H1 (cell line): ENCODE measurements at regions not wholly inside any gene's neighbourhood (a gene's known extent, or its start where the extent isn't known, plus 50 kb on each side); places are given as distances from the start of the nearest gene placed in this dataset.

Experiments
- BRCA1 ChIP-seq: IDR thresholded peaks from 2 replicates; pipeline ENCODE4 v1.6.1; 2012; ENCODE audit warnings: low read depth, low read length, improper control_type of control experiment
- CBX5 ChIP-seq: fragments of 300-800, 300-1000 bp; sonication (generic); IDR thresholded peaks from 2 replicates; pipeline ENCODE4 v1.7.1; 2016; ENCODE audit warnings: antibody characterized with exemption, low read length, low read depth
- CEBPB ChIP-seq: IDR thresholded peaks from 2 replicates; pipeline ENCODE4 v1.6.1; 2012; ENCODE audit warnings: low read depth, low read length
- CTCF ChIP-seq, 3 experiments: IDR thresholded peaks; 1 replicate in 2 of 3; 2 replicates in 1 of 3; pipeline versions ENCODE4 v1.5.1 to v1.6.1; 2011; ENCODE audit warnings: low read length in 3 of 3, mild to moderate bottlenecking in 3 of 3, inconsistent platforms in 2 of 3, low read depth in 1 of 3, moderate library complexity in 1 of 3; ENCODE audit not compliant: insufficient read depth in 1 of 3; ENCODE audit errors: control extremely low read depth in 1 of 3
- EP300 ChIP-seq, 2 experiments: IDR thresholded peaks; 1 replicate in 1 of 2; 2 replicates in 1 of 2; pipeline ENCODE4 v1.6.1; 2011 to 2012; ENCODE audit warnings: low read depth in 2 of 2, low read length in 2 of 2, mild to moderate bottlenecking in 2 of 2, borderline replicate concordance in 1 of 2, inconsistent platforms in 1 of 2, moderate library complexity in 1 of 2
- EZH2 ChIP-seq: fragments of 200-600 bp; sonication (generic); IDR thresholded peaks from 2 replicates; pipeline ENCODE4 v1.7.1; 2012; ENCODE audit warnings: low read depth, mild to moderate bottlenecking, moderate library complexity, low read length, inconsistent platforms; ENCODE audit not compliant: severe bottlenecking
- GABPA ChIP-seq: IDR thresholded peaks from 2 replicates; pipeline ENCODE4 v1.6.1; 2011; ENCODE audit warnings: mild to moderate bottlenecking, low read length, moderate library complexity, borderline replicate concordance; ENCODE audit not compliant: insufficient read depth
- JUN ChIP-seq: IDR thresholded peaks from 2 replicates; pipeline ENCODE4 v1.6.1; 2011; ENCODE audit warnings: low read depth, mild to moderate bottlenecking, improper control_type of control experiment, low read length
- POLR2A ChIP-seq, 2 experiments: IDR thresholded peaks; 1 replicate in 1 of 2; 2 replicates in 1 of 2; pipeline ENCODE4 v1.6.1; 2011; ENCODE audit warnings: low read depth in 2 of 2, low read length in 2 of 2, mild to moderate bottlenecking in 2 of 2; ENCODE audit errors: control extremely low read depth in 1 of 2
- RAD21 ChIP-seq, 2 experiments: IDR thresholded peaks in 1 of 2; conservative IDR thresholded peaks in 1 of 2; 2 replicates each; pipeline ENCODE4 v1.6.1; 2011; ENCODE audit warnings: low read depth in 2 of 2, low read length in 2 of 2, improper control_type of control experiment in 1 of 2, inconsistent platforms in 1 of 2, mild to moderate bottlenecking in 1 of 2, moderate library complexity in 1 of 2
- TCF12 ChIP-seq: IDR thresholded peaks from 2 replicates; pipeline ENCODE4 v1.6.1; 2011; ENCODE audit warnings: low read depth, mild to moderate bottlenecking, low read length
- ZNF274 ChIP-seq: IDR thresholded peaks from 2 replicates; pipeline ENCODE4 v1.7.0; 2012; ENCODE audit warnings: low read length, borderline replicate concordance; ENCODE audit errors: extremely low read depth

- TF ChIP-seq EZH2 (no peak), POLR2A (IDR thresholded peaks at IDR 0.05; ENCODE audit: control extremely low read depth in 1 of 2, low read depth in 2 of 2, low read length in 2 of 2) (no peak), CTCF (IDR thresholded peaks at IDR 0.05; ENCODE audit: control extremely low read depth in 1 of 3, insufficient read depth in 1 of 3, low read depth in 1 of 3, low read length in 3 of 3) (no peak), ZNF274 (no peak), JUN (no peak), TCF12 (no peak), EP300 (IDR thresholded peaks at IDR 0.05; ENCODE audit: borderline replicate concordance in 1 of 2, low read depth in 2 of 2, low read length in 2 of 2) (no peak), RAD21 (IDR thresholded peaks at IDR 0.05 in 1 of 2, conservative IDR thresholded peaks at IDR 0.05 in 1 of 2; ENCODE audit: low read depth in 2 of 2, low read length in 2 of 2) (no peak), GABPA (no peak), CEBPB (no peak), CBX5 (no peak), BRCA1 (no peak)
Measured at GRCh38 chr14:76948976-76949375, 79.5 kb downstream of the IRF2BPL start.
